Lower leg skin (tissue), 4 donors: ENCODE measurements at regions not wholly inside any gene's neighbourhood (a gene's known extent, or its start where the extent isn't known, plus 50 kb on each side); places are given as distances from the start of the nearest gene placed in this dataset.

Experiments used
- DNase-seq, 2 donors: peaks; one replicate each; pipeline ENCODE4 v3.0.0-alpha.2; 2019; ENCODE audit warnings: low spot score in 2 of 2
- H3K4me3 ChIP-seq: fragments of 200-600 bp; sonication (generic); 2 replicates; pipeline ENCODE4 v1.5.1; 2017; ENCODE audit warnings: mild to moderate bottlenecking, low read depth; ENCODE audit not compliant: poor library complexity, severe bottlenecking
- POLR2A ChIP-seq, 2 donors: fragments of 450-650 bp; IDR thresholded peaks; one replicate each; pipeline ENCODE4 v1.6.1; 2016 to 2017; ENCODE audit warnings: antibody characterized with exemption in 2 of 2, mild to moderate bottlenecking in 1 of 2, moderate library complexity in 1 of 2
- WGBS, 2 donors: methylation state at CpG; one replicate each; pipeline ENCODE4 v1.1.5; 2018; 5-methylcytosine and 5-hydroxymethylcytosine counted together
- intact Hi-C: fragments of 100-400 bp; cut with DNase I; formaldehyde crosslinking; loops from one replicate; pipeline ENCODE4 v1.15.0; 2023; ENCODE audit warnings: low total_unique reads
- TF ChIP-seq, protein P1 (sequence below), 3 donors: fragments of 450-650 bp; IDR thresholded peaks; one replicate each; pipeline ENCODE4 v1.5.1; 2016; ENCODE audit warnings: antibody characterized with exemption in 3 of 3, mild to moderate bottlenecking in 3 of 3, moderate library complexity in 2 of 3

DNA sequence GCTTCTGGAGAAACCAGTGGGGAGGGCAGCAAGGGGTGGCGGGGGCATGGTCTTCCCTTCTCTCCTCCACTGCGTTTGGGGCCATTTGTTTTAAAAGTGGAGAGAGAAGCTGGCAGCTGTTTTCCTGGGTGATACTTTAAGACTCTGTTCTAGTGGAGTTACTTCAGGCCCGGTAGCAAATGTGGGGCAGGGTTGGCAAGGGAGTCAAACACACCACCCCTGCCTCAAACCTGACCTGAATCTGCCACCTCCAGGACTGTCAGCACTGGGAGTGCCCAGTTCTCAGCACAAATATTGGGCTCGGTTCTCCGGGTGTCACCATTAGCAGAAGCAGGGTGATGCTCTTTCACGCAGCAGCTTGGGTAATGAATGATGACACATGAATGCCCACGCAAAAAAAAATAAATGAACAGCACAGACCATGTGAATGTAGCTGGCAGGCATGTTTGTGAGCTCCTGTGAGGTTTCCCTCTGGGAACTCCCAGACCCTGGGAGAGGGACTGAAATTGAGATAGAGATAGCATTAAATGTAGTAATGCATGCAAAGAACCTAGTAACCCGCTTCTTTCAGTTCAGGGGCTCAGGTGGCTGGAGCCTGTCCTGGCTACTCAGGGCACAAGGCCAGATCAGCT is 424.0 kb downstream of the MCTP2 start:
- H3K4me3 ChIP-seq, result no peak overlapping the region
- no peak for TF ChIP-seq POLR2A (IDR thresholded peaks at IDR 0.05)
- TF ChIP-seq, protein P1, sequence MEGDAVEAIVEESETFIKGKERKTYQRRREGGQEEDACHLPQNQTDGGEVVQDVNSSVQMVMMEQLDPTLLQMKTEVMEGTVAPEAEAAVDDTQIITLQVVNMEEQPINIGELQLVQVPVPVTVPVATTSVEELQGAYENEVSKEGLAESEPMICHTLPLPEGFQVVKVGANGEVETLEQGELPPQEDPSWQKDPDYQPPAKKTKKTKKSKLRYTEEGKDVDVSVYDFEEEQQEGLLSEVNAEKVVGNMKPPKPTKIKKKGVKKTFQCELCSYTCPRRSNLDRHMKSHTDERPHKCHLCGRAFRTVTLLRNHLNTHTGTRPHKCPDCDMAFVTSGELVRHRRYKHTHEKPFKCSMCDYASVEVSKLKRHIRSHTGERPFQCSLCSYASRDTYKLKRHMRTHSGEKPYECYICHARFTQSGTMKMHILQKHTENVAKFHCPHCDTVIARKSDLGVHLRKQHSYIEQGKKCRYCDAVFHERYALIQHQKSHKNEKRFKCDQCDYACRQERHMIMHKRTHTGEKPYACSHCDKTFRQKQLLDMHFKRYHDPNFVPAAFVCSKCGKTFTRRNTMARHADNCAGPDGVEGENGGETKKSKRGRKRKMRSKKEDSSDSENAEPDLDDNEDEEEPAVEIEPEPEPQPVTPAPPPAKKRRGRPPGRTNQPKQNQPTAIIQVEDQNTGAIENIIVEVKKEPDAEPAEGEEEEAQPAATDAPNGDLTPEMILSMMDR (IDR thresholded peaks at IDR 0.05), result no peak
- 82 to 83% methylated on average over 7 to 8 of the region's 8 CpGs for WGBS, 2 donors
- DNase-seq, result no peak
- intact Hi-C loops, result no loop called here

DNA sequence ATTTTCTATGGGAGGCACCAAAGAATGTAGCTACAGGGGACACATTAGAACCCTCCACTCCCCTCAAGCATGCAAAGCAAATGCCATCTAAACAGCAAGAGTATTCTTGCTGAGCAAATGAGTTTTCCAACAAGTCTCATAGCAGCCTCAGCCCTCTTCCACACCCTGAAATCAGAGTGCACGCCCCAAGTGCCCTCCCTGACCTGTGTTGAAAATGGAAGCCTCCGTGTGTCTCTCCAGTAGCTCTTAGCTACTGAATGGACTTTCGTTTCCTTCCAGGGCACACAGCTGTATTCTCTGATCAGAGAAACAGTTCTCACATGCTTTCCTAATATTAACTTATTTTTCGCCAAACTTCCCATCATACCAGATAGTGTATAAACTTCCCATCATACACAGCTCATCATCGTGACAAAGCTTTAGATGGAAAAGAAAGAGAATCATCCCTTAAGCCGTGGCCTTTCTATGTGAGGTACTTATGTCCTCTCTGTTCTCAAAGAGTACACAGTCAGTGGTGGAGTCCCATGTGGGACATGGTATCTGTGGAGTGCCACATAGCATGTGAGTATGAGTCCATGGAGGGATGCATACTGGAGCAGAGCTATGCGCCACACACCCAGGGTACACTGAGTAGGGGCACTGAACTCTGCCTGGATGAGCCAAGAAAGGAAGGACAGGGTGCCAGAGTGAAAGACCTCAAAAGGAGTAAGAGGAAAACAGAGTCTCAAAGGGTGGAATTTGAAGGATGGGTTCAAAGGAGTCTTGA is 434.5 kb downstream of the MCTP2 start:
- no peak for DNase-seq
- TF ChIP-seq, protein P1 (IDR thresholded peaks at IDR 0.05), result no peak
- TF ChIP-seq POLR2A (IDR thresholded peaks at IDR 0.05), result no peak
- WGBS, 2 donors, result 81 to 88% methylated on average over 7 of the region's 7 CpGs
- intact Hi-C loops, result no loop called here
- H3K4me3 ChIP-seq, result no peak overlapping the region

DNA sequence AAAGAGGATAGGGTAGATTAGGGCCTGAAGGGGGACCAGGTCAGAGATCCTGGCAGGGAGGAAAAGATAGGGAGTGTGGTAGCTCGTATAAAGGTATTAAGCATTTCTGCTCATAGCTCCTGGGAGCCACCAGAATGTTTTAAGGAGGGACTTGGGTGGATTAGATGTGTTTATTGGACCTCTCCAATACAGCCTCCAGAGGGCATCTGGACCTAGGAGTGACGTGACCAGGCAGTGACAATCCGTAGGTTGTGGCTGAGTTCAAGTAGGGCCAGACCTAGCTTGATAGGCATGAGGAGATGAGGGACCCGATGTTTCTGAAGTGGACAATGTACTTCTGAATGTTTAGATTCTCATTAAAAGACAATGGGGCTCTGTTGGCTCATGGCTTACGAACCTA is 435.2 kb downstream of the MCTP2 start:
- TF ChIP-seq, protein P1 (IDR thresholded peaks at IDR 0.05), result no peak
- no peak for TF ChIP-seq POLR2A (IDR thresholded peaks at IDR 0.05)

DNA sequence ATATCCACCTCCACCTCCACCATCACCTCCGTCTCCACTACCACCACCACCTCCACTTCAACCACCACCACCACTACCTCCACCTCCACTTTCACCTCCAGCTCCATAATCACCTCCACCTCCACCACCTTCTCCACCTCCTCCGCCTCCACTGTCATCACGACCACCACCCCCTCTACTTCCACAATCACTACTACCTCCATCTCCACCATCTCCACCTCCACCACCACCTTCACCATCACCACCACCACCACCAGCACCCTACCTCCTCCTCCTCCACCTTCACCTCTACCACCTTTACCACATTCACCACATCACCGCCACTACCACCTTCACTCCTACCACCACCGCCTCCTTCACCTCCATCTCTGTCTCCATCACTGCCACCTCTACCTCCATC is 435.7 kb downstream of the MCTP2 start:
- WGBS, 2 donors, result 93 to 94% methylated on average over 5 of the region's 5 CpGs
- TF ChIP-seq POLR2A (IDR thresholded peaks at IDR 0.05), result no peak
- TF ChIP-seq, protein P1 (IDR thresholded peaks at IDR 0.05), result no peak
- no peak overlapping the region for H3K4me3 ChIP-seq
- no peak for DNase-seq
- intact Hi-C loops, result no loop called here

More for the DNA sequence above, 435.2 kb downstream of the MCTP2 start:
- no peak for DNase-seq
- intact Hi-C loops, result no loop called here
- 80 to 81% methylated on average over 5 of the region's 5 CpGs for WGBS, 2 donors
- H3K4me3 ChIP-seq, result no peak overlapping the region

DNA sequence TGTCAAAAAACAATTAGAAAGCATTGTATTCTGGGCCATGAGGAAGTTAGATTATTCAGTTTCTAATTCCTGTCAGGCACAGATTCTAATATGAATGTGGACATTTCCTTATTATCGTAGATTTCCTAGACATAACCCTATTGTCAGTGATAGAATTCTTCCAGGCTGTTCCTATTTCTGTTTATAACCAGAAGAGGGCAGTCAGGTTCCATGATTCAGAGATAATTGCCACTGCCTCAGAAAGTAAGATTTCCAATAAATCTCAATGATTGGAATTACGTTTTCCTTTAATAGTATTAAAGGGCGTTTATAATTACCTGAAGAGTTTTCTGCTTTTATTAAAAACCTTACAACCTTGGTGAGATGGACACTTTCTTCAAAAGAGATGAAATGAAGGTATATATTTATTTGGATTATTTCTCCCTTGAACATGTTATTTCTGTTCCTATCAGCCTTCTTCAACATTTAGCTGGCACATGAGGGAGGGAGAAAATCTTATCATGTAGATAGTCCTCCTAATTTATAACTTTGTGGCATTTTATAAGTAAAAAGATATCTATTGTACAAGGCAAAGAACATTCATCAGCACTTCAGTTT is 439.2 kb downstream of the MCTP2 start:
- H3K4me3 ChIP-seq, result no peak overlapping the region
- no peak for TF ChIP-seq POLR2A (IDR thresholded peaks at IDR 0.05)
- TF ChIP-seq, protein P1 (IDR thresholded peaks at IDR 0.05), result no peak
- 2% methylated on average over 3 of the region's 3 CpGs for WGBS, 2 donors
- no peak for DNase-seq
- intact Hi-C loops, result no loop called here
